KOPT-K1 (cell line): ENCODE measurements at regions not wholly inside any gene's neighbourhood (a gene's known extent, or its start where the extent isn't known, plus 50 kb on each side); places are given as distances from the start of the nearest gene placed in this dataset.

Experiments
- H3K27ac ChIP-seq: fragments of 200-600 bp; sonication (generic); 2 replicates; pipeline ENCODE4 v1.5.1; 2016; ENCODE audit warnings: antibody characterized with exemption, mild to moderate bottlenecking, low read depth, low read length; ENCODE audit not compliant: poor library complexity, severe bottlenecking
- H3K36me3 ChIP-seq: fragments of 200-600 bp; sonication (generic); 2 replicates; pipeline ENCODE4 v1.5.1; 2017; ENCODE audit warnings: antibody characterized with exemption, mild to moderate bottlenecking, low read length, moderate library complexity; ENCODE audit not compliant: insufficient read depth
- H3K9me3 ChIP-seq: fragments of 200-600 bp; sonication (generic); 2 replicates; pipeline ENCODE4 v1.5.1; 2017; ENCODE audit warnings: antibody characterized with exemption, low read length, mild to moderate bottlenecking; ENCODE audit not compliant: insufficient read depth, poor library complexity, severe bottlenecking

DNA sequence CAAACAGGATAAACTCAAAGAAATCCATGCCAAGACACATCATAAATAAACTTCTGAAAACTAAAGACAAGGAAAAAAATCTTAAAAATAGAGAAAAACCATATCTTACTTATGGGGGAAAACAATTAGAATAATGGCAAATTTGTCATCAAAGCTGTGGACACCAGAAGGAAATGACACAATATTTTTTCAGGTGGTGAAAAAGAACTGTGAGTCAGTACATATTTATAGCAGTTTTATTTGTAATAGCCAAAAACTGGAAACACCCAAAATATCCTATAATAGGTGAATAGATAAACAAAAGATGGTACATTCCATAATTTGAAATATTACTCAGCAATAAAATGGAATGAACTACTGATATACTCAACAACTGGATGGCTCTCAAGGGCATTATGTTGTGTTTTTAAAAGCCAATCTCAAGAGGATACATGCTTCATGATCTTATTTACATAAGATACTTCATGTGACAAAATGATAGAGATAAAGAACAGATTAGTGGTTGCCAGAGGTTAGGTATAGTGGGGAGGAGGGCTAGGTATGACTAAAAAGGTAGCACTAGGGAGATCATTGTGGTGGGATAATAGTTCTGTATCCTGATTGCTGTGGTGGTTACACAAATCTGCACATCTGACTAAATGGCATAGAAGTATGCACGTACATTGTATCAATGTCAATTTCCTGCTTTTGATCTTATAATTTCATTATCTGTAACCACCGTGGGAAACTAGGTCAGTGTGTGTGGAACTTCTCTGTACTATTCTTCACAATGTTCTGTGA is 191.9 kb downstream of the PPP1R2C start:
- no peaks in the 10 kb centered on the region for H3K36me3 ChIP-seq
- no peaks in the 10 kb centered on the region for H3K9me3 ChIP-seq
- no peak overlapping the region for H3K27ac ChIP-seq

DNA sequence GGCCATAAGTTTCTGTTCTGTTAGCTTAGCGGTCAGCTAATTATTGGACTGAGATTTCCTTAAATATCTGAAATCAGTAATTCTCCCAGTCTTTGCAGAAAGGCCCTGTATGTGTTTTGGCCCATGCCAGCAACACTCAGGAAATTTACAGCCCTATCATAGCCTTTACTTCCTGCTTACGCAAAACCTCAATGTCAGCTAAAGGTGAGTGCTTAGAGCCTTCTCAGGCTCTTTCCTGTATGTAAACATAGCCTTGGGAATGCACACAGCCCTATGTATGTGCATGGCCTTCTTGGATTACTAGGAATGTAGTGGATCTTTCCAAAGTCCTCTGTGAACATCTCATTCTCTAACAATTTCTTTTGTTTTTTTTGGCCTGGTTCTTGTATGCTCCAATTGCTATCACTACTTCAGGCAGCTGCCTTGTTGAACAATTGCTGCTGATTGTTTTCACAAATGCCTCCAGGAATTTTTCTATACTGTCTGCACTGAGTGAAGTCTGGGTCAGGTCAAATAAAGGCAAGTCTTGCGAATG is 200.0 kb downstream of the PPP1R2C start:
- H3K27ac ChIP-seq: no peak overlapping the region
- no peaks in the 10 kb centered on the region for H3K36me3 ChIP-seq
- no peaks in the 10 kb centered on the region for H3K9me3 ChIP-seq

GRCh38 chrX:42567268-42567667 is 210.7 kb downstream of the PPP1R2C start:
- no peak overlapping the region for H3K27ac ChIP-seq
- H3K9me3 ChIP-seq: no peaks in the 10 kb centered on the region
- H3K36me3 ChIP-seq: no peaks in the 10 kb centered on the region

DNA sequence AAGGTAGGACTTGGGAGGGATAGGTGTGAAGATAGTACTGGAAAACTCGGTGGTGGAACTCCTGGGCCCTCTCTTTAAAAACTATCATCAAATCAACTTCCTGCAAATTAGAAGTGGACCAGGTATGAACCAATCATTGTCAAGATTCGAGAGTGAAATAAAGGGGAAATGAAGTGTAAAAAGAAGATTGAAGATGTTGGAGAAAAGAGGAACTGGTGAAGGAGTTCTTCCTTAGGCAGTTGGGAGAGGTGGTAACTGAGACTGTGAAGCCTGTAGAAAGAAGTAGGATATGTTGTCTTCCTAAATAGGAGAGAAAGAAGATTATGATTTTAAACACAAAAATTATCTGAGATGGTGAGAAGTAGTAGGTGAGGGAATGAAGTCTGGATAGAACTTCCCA is 212.2 kb downstream of the PPP1R2C start:
- Histone ChIP-seq H3K27ac (no peak overlapping the region), H3K36me3 (no peaks in the 10 kb centered on the region), H3K9me3 (no peaks in the 10 kb centered on the region)

DNA sequence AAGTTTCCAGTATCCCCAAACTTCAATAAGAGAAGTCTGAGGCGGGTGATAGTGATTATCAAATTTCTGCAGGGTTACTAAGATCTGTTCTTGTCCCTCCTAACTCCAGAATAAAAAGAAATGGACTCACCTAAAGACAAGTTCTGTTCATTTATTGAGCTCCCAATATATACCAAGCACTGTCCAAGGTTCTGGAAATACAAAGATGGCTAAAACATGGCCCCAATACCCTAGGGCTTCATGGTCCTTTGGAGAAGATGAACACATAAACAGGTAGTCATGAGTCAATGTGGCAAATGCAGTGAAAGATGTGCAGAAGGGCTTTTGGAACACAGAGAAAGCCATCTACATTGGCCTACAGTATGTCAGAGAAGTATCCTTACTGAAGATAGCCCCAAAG is 231.2 kb downstream of the PPP1R2C start:
- Histone ChIP-seq H3K36me3 (no peaks in the 10 kb centered on the region), H3K9me3 (no peaks in the 10 kb centered on the region), H3K27ac (no peak overlapping the region)

GRCh38 chrX:42544883-42545282 is 233.1 kb downstream of the PPP1R2C start:
- H3K9me3 ChIP-seq: no peaks in the 10 kb centered on the region
- no peaks in the 10 kb centered on the region for H3K36me3 ChIP-seq
- H3K27ac ChIP-seq: no peak overlapping the region

- Histone ChIP-seq H3K27ac (no peak overlapping the region), H3K36me3 (no peaks in the 10 kb centered on the region), H3K9me3 (no peaks in the 10 kb centered on the region)
These were observed 236.4 kb downstream of the PPP1R2C start for GRCh38 chrX:42541554-42541953.

DNA sequence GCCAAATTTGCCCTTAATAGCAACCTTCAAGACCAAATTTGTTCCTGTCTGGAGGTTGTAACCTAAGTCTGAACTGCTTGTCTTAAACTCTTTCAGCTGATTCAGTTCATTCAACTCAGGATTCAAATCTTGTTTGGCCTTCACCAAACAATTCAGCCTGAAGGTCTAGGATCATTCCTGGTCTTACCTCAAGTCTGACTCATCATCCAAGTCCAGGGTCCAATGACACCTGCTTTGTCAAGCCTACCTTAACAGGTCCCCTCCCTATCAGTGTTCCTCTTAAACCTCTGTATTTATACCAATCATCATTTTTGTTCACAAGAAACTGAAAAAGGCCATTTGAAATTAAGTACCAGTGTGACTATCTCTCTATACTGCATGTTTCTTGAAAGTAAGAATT is 237.8 kb downstream of the PPP1R2C start:
- Histone ChIP-seq H3K27ac (no peak overlapping the region), H3K9me3 (no peaks in the 10 kb centered on the region), H3K36me3 (no peaks in the 10 kb centered on the region)

DNA sequence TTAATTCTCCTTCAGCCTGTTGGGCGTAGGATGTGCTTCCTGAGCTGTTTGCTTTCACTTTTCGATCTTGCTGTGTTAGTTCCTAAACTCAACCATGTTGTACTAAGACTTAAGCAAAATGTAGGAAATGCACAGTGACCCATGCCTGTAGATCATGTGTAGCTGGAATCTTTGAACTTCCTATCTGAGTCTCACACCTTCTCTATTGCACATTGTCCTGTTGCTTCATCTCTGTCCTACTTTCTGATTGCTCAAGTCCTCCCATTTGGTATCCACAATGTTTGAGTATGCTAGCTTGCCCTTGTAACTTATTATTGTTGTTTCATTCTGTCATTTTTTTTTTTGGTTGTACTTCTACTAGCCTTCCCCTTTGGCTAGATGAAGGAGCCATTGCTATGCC is 239.6 kb downstream of the PPP1R2C start:
- no peak overlapping the region for H3K27ac ChIP-seq
- H3K36me3 ChIP-seq: no peaks in the 10 kb centered on the region
- no peaks in the 10 kb centered on the region for H3K9me3 ChIP-seq

DNA sequence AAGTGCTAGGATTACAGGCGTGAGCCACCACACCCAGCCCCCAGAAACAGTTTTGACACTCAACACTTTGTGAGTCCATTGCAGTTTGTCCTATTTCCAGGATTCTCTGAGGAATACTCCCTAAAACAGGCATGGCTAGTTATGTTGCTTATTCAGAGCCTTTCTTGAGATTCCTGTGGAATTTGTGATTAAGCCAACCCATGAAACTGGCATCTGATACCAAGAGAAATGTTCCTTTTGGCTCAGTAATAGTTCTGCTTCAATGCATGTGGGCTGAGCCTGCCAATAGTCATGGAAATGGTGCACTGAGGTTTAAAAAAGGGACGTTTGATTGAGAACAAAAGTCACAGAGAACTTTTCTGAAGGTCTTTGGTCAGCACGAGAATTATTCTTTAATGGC is 241.7 kb downstream of the PPP1R2C start:
- Histone ChIP-seq H3K9me3 (no peaks in the 10 kb centered on the region), H3K27ac (no peak overlapping the region), H3K36me3 (no peaks in the 10 kb centered on the region)

DNA sequence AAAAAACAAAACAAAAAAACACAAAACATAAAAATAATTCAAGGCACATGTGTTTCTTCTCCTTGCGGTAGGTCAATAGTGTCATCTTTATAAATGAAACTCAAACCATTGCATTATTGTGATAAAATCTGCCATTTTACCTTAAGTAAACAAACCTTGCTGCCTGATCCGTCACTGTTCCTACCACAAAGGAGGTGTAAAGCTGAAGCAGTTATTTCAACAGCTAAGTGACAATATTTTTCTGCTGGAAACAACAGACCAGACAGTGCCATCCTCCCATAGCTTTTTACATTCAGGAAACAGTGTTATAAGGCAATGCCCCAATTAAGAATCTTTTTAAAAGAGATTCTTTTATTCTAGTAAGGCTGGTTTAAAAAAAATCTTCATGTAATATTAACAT is 242.7 kb downstream of the PPP1R2C start:
- no peaks in the 10 kb centered on the region for H3K36me3 ChIP-seq
- no peaks in the 10 kb centered on the region for H3K9me3 ChIP-seq
- H3K27ac ChIP-seq: no peak overlapping the region

DNA sequence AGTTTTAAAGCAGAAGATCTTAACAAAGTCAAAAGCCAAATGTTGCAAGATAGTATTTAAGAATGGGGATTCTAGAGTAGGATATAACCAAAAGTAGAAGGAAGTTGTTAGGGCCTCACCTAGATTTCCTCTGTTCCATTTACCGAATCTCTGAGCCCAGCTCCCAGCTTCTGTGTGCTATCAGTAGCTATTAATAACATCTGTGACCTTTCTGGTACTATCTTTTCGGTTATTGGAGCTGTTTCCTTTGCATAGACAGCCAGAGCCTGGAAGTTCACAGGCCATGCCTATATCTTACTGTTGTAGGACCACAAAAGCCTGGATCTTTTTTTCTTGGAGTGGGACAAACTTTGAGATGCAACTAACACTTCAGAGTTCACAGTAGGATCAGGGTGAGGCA is 244.2 kb downstream of the PPP1R2C start:
- H3K36me3 ChIP-seq: no peaks in the 10 kb centered on the region
- peaks cover 4% of the 10 kb centered on the region for H3K9me3 ChIP-seq
- H3K27ac ChIP-seq: no peak overlapping the region

DNA sequence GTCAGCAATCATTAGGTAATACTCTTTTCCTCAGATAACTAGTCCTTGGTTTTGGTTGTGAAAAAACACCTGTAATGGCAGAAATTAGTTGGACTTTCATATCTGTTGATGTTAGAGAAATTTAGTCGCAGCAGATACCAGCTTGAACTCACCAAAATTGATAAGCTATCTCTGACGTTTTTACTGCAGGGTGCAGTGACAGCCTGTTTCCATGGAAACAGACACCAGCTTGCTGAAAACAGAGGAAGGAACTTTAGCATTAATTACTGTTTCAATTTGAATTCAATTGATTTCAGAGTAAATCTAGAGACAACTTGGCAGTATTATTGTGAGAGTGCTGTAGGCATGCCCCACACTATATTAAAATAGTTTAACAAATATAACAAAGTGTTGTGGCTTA is 246.5 kb downstream of the PPP1R2C start:
- H3K36me3 ChIP-seq: no peaks in the 10 kb centered on the region
- H3K9me3 ChIP-seq: peaks cover 5% of the 10 kb centered on the region
- no peak overlapping the region for H3K27ac ChIP-seq

DNA sequence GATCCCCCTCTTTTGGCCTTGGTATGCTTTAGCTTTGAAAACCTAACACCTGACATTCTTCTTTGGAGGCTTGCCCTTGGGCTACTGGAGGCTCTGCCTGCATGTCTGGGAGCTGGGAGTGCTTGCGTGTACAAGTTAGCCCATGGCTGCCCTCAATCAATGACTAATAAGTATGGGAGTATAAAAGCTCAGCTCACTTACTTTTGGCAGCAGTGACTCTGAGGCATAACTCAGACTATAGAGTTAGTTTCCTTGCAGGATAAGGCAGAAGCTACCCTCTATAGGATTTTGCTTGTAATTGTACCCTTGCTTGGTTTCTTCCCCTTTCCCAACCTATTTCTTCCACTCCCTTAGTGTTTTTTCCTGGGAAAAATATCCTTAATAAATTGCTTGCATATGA is 247.9 kb downstream of the PPP1R2C start:
- Histone ChIP-seq H3K36me3 (no peaks in the 10 kb centered on the region), H3K9me3 (peaks cover 5% of the 10 kb centered on the region), H3K27ac (no peak overlapping the region)

DNA sequence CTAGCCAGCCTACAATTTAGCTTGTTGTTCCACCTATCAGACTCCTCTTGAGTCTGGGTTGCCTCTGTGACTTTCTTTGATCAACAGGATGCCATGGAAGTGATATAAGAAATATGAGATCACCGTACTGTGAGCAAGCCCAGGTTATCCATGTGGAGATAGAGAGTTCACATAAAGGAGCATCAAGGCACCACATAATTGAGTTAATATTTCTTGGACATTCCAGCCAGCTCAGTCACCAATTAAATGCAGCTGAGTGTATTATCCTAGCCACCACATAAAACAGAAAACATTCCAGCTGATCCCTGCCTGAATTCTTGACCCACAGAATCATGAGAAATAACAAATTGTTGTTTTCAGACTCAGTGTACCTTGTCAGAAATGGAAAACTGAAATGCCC is 253.6 kb downstream of the PPP1R2C start:
- H3K27ac ChIP-seq: no peak overlapping the region
- H3K9me3 ChIP-seq: peaks cover 5% of the 10 kb centered on the region
- no peaks in the 10 kb centered on the region for H3K36me3 ChIP-seq

GRCh38 chrX:42519666-42520231 is 258.2 kb downstream of the PPP1R2C start:
- H3K27ac ChIP-seq: no peak overlapping the region
- no peaks in the 10 kb centered on the region for H3K9me3 ChIP-seq
- no peaks in the 10 kb centered on the region for H3K36me3 ChIP-seq
